GM18502 (cell line): ENCODE measurements at regions not wholly inside any gene's neighbourhood (a gene's known extent, or its start where the extent isn't known, plus 50 kb on each side); places are given as distances from the start of the nearest gene placed in this dataset.

ENCODE experiments used
- ATAC-seq: cut with Tn5 transposase; IDR thresholded peaks from one replicate; pipeline ENCODE4 v1.9.1; 2021; ENCODE audit warnings: mild to moderate bottlenecking; ENCODE audit not compliant: unreplicated experiment, poor library complexity

- no peak for ATAC-seq
Observed at GRCh38 chr5:124229352-124229751, 517.1 kb downstream of the ZNF608 start.

GRCh38 chr5:124227914-124228313, 518.5 kb downstream of the ZNF608 start:
- ATAC-seq = no peak

GRCh38 chr5:124220418-124220817, 526.0 kb downstream of the ZNF608 start:
- no peak for ATAC-seq

GRCh38 chr5:124212934-124213333, 533.5 kb downstream of the ZNF608 start:
- ATAC-seq = no peak

GRCh38 chr5:124210111-124210910, 536.1 kb downstream of the ZNF608 start:
- no peak for ATAC-seq

- ATAC-seq = no peak
Observed at GRCh38 chr5:124207118-124207517, 539.3 kb downstream of the ZNF608 start.

- ATAC-seq = no peak
Observed at GRCh38 chr5:124206540-124206939, 539.9 kb downstream of the ZNF608 start.

GRCh38 chr5:124203303-124203702, 543.1 kb downstream of the ZNF608 start:
- ATAC-seq = no peak

GRCh38 chr5:124200381-124200780, 546.1 kb downstream of the ZNF608 start:
- no peak for ATAC-seq

- ATAC-seq = no peak
Observed at GRCh38 chr5:124199893-124200292, 546.5 kb downstream of the ZNF608 start.

- ATAC-seq = no peak
Observed at GRCh38 chr5:124195411-124195810, 551.0 kb downstream of the ZNF608 start.

- ATAC-seq = no peak
Observed at GRCh38 chr5:124194282-124194681, 552.2 kb downstream of the ZNF608 start.

GRCh38 chr5:124193371-124193789, 553.1 kb downstream of the ZNF608 start:
- ATAC-seq = no peak

- no peak for ATAC-seq
Observed at GRCh38 chr5:124192716-124193115, 553.7 kb downstream of the ZNF608 start.

GRCh38 chr5:124185716-124186115, 560.7 kb downstream of the ZNF608 start:
- ATAC-seq = no peak

GRCh38 chr5:124182133-124182532, 564.3 kb downstream of the ZNF608 start:
- peak; percentile 58 for ATAC-seq

- ATAC-seq = no peak
Observed at GRCh38 chr5:124180875-124181461, 565.5 kb downstream of the ZNF608 start.

GRCh38 chr5:124180299-124180874, 566.1 kb downstream of the ZNF608 start:
- no peak for ATAC-seq

GRCh38 chr5:124179819-124180218, 566.6 kb downstream of the ZNF608 start:
- ATAC-seq = no peak

- no peak for ATAC-seq
Observed at GRCh38 chr5:124178050-124178449, 568.4 kb downstream of the ZNF608 start.

GRCh38 chr5:124176692-124177091, 569.7 kb downstream of the ZNF608 start:
- ATAC-seq = no peak

- ATAC-seq = no peak
Observed at GRCh38 chr5:124173386-124173785, 573.1 kb downstream of the ZNF608 start.
